ENCODE measurements at regions not wholly inside any gene's neighbourhood (a gene's known extent, or its start where the extent isn't known, plus 50 kb on each side); places are given as distances from the start of the nearest gene placed in this dataset.

DNA sequence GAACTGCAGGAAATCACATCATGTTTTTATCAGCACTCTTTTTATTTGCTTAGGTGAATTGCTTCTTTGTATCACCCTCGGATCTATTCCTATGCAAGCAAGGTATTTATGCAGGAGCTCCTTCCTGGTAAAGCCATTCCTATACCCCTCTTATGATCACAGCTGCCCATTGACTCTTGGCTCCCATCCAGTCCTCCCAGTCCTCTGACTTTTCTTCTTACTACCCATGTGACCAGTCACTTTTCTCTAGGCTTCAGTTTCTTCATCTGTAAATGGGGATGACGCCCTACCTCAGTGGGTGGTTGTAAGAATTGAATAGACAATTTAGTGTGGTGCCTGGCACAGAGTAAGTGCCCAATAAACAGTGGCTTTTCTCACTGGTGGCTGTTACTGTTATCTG, 144.9 kb downstream of the FHIP1A start:
- TF ChIP-seq, protein P1, sequence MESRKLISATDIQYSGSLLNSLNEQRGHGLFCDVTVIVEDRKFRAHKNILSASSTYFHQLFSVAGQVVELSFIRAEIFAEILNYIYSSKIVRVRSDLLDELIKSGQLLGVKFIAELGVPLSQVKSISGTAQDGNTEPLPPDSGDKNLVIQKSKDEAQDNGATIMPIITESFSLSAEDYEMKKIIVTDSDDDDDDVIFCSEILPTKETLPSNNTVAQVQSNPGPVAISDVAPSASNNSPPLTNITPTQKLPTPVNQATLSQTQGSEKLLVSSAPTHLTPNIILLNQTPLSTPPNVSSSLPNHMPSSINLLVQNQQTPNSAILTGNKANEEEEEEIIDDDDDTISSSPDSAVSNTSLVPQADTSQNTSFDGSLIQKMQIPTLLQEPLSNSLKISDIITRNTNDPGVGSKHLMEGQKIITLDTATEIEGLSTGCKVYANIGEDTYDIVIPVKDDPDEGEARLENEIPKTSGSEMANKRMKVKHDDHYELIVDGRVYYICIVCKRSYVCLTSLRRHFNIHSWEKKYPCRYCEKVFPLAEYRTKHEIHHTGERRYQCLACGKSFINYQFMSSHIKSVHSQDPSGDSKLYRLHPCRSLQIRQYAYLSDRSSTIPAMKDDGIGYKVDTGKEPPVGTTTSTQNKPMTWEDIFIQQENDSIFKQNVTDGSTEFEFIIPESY (IDR thresholded peaks at IDR 0.05; ENCODE audit: extremely low read depth, insufficient replicate concordance, low read length), result no peak
- no peak for TF ChIP-seq ZFX (IDR thresholded peaks at IDR 0.05)
- no peak for TF ChIP-seq SP1 (IDR thresholded peaks at IDR 0.05; ENCODE audit: low read depth)
- TF ChIP-seq, protein P2, sequence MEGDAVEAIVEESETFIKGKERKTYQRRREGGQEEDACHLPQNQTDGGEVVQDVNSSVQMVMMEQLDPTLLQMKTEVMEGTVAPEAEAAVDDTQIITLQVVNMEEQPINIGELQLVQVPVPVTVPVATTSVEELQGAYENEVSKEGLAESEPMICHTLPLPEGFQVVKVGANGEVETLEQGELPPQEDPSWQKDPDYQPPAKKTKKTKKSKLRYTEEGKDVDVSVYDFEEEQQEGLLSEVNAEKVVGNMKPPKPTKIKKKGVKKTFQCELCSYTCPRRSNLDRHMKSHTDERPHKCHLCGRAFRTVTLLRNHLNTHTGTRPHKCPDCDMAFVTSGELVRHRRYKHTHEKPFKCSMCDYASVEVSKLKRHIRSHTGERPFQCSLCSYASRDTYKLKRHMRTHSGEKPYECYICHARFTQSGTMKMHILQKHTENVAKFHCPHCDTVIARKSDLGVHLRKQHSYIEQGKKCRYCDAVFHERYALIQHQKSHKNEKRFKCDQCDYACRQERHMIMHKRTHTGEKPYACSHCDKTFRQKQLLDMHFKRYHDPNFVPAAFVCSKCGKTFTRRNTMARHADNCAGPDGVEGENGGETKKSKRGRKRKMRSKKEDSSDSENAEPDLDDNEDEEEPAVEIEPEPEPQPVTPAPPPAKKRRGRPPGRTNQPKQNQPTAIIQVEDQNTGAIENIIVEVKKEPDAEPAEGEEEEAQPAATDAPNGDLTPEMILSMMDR (IDR thresholded peaks at IDR 0.05 in 2 of 3, conservative IDR thresholded peaks at IDR 0.05 in 1 of 3; ENCODE audit: borderline replicate concordance in 1 of 3, insufficient read depth in 1 of 3, low read depth in 2 of 3, low read length in 2 of 3), result no peak
- TF ChIP-seq EZH2 (IDR thresholded peaks at IDR 0.05), result no peak
- TF ChIP-seq ZNF274 (IDR thresholded peaks at IDR 0.05; ENCODE audit: low read depth, low read length), result no peak
- TF ChIP-seq RAD21 (IDR thresholded peaks at IDR 0.05; ENCODE audit: low read depth), result no peak
- no peak for TF ChIP-seq POLR2A (IDR thresholded peaks at IDR 0.05; ENCODE audit: borderline replicate concordance, extremely low read depth, insufficient read depth, insufficient read length)
- TF ChIP-seq POLR2AphosphoS5 (IDR thresholded peaks at IDR 0.05; ENCODE audit: low read depth, low read length), result no peak
- TF ChIP-seq, protein P3, sequence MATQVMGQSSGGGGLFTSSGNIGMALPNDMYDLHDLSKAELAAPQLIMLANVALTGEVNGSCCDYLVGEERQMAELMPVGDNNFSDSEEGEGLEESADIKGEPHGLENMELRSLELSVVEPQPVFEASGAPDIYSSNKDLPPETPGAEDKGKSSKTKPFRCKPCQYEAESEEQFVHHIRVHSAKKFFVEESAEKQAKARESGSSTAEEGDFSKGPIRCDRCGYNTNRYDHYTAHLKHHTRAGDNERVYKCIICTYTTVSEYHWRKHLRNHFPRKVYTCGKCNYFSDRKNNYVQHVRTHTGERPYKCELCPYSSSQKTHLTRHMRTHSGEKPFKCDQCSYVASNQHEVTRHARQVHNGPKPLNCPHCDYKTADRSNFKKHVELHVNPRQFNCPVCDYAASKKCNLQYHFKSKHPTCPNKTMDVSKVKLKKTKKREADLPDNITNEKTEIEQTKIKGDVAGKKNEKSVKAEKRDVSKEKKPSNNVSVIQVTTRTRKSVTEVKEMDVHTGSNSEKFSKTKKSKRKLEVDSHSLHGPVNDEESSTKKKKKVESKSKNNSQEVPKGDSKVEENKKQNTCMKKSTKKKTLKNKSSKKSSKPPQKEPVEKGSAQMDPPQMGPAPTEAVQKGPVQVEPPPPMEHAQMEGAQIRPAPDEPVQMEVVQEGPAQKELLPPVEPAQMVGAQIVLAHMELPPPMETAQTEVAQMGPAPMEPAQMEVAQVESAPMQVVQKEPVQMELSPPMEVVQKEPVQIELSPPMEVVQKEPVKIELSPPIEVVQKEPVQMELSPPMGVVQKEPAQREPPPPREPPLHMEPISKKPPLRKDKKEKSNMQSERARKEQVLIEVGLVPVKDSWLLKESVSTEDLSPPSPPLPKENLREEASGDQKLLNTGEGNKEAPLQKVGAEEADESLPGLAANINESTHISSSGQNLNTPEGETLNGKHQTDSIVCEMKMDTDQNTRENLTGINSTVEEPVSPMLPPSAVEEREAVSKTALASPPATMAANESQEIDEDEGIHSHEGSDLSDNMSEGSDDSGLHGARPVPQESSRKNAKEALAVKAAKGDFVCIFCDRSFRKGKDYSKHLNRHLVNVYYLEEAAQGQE (IDR thresholded peaks at IDR 0.05; ENCODE audit: low read depth), result no peak
- TF ChIP-seq, protein P4, sequence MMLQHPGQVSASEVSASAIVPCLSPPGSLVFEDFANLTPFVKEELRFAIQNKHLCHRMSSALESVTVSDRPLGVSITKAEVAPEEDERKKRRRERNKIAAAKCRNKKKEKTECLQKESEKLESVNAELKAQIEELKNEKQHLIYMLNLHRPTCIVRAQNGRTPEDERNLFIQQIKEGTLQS (IDR thresholded peaks at IDR 0.05), result no peak
- TF ChIP-seq YY1 (IDR thresholded peaks at IDR 0.05; ENCODE audit: extremely low read depth, insufficient replicate concordance, low read depth, low read length), result no peak
- TF ChIP-seq CEBPB (IDR thresholded peaks at IDR 0.05; ENCODE audit: low read depth), result no peak
